ENCODE measurements at regions not wholly inside any gene's neighbourhood (a gene's known extent, or its start where the extent isn't known, plus 50 kb on each side); places are given as distances from the start of the nearest gene placed in this dataset.
A peak's percentile ranks its signal among the peaks of the same experiment; 100 is the strongest.
"Not testable (repeated sequence)": the region's sequence is repeated elsewhere in the genome, so short reads cannot be mapped to it uniquely, and the experiment has no call there.

DNA sequence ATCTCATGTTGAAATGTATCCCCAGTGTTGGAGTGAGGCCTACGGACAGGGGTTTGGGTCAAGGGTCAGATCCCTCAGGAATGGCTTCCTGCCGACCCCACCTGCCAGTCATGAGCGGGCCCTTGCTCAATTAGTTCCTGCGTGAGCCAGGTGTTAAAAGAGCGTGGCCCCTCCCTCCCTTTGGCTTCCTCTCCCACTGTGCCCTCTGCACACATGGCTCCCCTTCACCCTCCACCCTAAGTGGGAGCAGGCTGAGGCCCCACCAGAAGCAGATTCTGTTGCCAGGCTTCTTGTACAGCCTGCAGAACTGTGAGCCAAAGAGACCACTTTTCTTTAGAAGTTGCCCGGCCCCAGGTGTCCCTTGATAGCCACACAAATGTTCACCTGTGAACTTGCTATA, 193.3 kb downstream of the NPIPB11 start:
- in situ Hi-C loops (cut with HindIII; ENCODE audit: low sequenced_read_pairs); H3K4me3 ChIP-seq (ENCODE audit: low read depth, low read length); DNase-seq (ENCODE audit: low read depth, low spot score): not testable (repeated sequence)

- in situ Hi-C loops (cut with HindIII; ENCODE audit: low sequenced_read_pairs); H3K4me3 ChIP-seq (ENCODE audit: low read depth, low read length); DNase-seq (ENCODE audit: low read depth, low spot score): not testable (repeated sequence)
These were observed 194.2 kb downstream of the NPIPB11 start for GRCh38 chr16:29212084-29213027.

DNA sequence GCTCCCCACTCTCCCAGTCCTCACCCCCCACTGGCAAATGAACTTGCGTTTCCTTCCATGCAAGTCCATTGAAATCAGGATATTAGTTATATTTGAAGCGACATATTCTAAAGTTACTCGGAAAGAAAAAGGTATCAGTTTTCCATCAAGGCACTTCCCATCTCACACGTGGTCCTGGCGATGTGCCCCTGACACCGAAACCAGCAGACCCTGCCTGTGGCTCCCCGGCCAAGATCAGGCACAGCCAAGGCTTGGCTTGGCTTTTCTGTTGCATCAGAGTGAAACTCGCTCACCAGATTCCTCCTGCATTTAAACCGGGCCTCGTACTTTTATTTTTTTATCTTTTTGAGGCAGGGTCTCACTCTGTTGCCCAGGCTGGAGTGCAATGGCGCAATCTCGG, 195.1 kb downstream of the NPIPB11 start:
- H3K4me3 ChIP-seq (ENCODE audit: low read depth, low read length); DNase-seq (ENCODE audit: low read depth, low spot score); in situ Hi-C loops (cut with HindIII; ENCODE audit: low sequenced_read_pairs): not testable (repeated sequence)

DNA sequence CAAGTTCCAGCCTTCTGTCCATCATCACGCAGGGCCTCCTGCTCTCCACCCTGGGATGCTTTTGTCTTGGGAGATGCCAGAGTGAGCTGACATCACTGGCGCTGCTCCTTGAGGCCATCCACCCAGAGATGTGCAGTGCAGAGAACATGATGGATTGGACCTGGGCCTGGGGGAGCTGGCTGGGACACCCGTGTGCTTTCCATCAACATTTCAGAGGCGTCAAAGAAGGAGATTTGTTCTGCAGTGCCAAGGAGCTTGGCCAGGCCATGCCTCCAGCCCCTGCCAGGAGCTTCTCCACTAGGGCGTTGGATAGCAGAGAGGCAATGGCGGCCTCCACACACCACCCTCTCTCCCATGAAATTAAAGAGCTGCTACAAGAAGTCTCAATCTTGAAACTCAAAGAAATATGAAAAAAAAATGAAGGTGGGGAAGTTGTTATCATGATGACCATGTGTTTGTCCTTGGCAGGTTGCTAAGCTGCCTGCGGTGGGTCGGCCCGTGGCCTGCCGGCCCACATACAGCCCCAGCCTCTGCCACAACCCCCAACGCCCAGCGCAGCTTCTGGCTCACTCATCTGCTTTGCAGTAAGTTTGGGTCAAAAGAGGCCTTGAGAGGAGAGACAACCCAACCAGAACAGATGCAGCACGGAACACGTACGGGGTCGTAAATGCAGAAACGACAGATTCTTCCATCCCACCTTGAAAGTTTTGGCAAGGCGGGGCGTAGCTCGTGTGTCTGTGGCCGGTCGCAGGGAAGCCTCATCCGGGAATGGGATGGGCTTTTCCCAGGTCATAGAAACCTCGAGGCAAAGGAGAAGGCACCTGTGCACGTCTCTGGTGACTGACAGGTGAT, 196.0 kb downstream of the NPIPB11 start:
- in situ Hi-C loops (cut with HindIII; ENCODE audit: low sequenced_read_pairs); DNase-seq (ENCODE audit: low read depth, low spot score); H3K4me3 ChIP-seq (ENCODE audit: low read depth, low read length): not testable (repeated sequence)

DNA sequence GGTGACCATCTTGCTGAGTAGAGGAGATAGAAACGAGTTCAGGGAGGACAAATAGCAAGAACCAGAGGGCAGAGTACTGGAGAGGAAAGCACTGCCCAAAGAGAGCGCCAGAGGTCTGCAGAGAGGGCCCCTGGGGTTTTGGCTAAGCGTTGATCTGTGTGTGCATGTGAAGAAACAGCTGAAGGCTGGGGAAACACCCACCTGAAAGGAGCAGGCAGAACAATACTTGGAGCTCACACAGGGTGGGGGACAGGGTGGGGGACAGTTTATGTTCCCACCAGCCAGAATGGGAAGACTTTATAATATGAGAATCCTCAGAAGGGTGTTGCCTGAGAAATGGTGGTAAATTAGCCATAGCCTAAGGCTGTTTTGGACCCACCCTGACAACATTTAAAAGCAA, 200.4 kb downstream of the NPIPB11 start:
- H3K4me3 ChIP-seq (ENCODE audit: low read depth, low read length); DNase-seq (ENCODE audit: low read depth, low spot score); in situ Hi-C loops (cut with HindIII; ENCODE audit: low sequenced_read_pairs): not testable (repeated sequence)

- in situ Hi-C loops (cut with HindIII; ENCODE audit: low sequenced_read_pairs); H3K4me3 ChIP-seq (ENCODE audit: low read depth, low read length); DNase-seq (ENCODE audit: low read depth, low spot score): not testable (repeated sequence)
These were observed 201.4 kb downstream of the NPIPB11 start for GRCh38 chr16:29205151-29205550.

DNA sequence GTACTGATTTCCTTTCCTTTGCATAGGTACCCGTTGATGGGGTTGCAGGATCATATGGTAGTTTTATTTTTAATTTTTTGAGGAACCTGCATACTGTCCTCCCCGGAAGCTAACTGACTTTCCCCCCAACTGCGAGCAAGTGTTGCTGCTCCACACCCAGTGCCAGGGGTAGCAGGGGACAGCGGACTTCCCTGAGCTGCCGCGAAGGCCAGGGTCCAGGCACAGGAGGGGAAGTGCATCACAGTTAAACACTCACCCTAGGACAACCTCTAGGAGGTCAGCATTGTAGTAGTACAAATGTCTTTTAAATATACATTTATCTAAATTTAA, 201.7 kb downstream of the NPIPB11 start:
- in situ Hi-C loops (cut with HindIII; ENCODE audit: low sequenced_read_pairs), result no loop called here
- no peak overlapping the region for H3K4me3 ChIP-seq (ENCODE audit: low read depth, low read length)
- DNase-seq (ENCODE audit: low read depth, low spot score), result no peak
- no peak for TF ChIP-seq CTCF (IDR thresholded peaks at IDR 0.05; ENCODE audit: low read depth, low read length)

DNA sequence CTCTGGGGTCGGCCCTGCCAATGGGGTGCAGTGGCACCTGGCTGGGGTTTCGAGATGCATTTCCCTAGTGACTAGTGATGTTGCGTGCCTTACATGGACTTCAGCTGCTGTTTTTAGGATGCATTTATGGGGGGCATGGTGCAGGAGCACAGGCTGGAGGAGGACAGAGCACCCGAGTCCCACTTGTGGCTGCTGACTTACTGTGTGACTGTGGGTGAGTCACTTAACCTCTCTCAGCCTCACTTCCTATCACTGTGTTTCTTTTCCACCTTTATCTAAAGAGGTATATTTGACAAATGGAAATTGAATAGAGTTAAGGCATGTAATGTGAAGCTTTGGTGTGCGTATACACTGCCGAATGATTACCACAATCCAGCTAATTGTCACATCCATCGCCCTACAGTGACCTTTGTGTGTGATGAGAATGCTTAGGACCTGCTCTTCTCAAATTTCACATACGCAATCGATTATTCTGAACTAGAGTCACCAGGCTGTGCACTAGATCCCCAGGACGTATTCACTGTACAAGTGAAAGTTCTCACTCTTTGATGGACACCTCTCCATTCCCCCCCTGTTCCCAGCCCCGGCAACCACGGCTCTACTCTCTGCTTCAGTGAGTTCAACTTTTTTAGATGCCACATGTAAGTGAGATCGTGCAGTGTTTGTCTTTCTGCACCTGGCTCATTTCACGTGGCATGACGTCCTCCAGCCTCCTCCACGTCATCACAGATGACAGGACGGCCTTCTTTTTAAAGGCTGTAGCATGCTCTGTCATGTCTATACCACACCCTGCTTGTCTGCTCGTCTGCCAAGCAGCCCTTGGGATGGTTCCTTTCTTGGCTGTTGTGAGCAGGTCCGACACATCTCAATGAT, 202.3 kb downstream of the NPIPB11 start:
- in situ Hi-C loops (cut with HindIII; ENCODE audit: low sequenced_read_pairs); DNase-seq (ENCODE audit: low read depth, low spot score); H3K4me3 ChIP-seq (ENCODE audit: low read depth, low read length): not testable (repeated sequence)

DNA sequence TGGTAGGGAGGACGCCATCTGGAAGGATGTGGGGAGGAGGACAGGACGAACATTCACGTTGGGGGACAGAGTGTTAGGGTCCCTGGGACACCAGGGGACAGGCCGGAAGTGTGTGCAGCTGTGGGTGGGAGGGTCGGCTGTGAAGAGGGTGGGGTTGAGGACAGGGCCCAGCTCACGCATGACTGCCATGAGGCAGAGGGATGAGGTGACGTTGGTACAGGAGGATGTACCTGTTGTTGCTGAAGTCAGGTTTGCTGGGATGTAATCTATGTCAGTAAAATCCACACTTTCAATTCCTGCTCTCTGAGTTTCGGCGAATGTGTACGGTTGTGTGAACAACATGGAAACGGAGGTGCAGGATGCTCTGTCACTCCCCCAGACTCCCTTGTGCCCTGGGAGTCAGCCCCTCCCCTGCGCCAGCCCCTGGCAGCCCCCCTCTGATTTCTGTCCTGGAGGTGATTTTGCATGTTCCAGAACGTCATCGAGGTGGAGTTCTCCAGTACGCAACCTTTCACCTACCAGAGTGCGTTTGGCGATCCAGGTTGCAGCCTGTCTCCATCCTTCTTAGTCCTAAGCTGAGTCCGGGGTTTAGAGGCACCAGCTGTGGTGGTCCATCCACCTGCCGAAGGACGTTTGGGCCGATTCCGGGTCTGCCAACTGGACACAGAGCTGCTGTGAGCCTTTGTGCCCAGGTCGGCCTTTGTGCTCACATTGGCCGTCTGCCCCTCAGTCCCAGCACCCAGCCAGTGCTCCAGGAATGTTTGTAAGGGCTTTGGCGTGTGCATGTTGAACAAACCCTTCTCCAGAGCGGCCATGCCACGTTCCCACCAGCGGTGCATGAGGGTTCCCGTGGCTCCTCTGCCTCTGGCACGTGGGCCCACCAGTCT, 203.2 kb downstream of the NPIPB11 start:
- in situ Hi-C loops (cut with HindIII; ENCODE audit: low sequenced_read_pairs); H3K4me3 ChIP-seq (ENCODE audit: low read depth, low read length); DNase-seq (ENCODE audit: low read depth, low spot score): not testable (repeated sequence)

DNA sequence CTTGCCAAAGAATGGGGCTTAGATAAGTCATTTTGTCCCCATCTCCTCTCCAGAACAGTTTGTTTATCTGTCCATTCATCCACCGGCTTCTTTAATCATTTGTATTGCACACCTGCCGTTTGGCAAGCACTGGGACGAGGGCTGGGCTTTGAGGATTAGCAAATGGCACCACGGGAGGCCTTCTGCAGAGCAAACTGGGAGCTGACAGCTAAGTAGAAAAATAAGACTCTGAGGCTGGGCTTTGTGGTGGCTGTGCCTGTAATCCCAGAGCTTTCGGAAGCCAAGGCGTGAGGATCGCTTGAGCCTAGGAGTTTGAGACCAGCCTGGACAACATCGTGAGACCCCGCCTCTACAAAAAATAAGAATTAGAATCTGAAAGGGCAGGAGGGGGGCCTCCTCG, 203.9 kb downstream of the NPIPB11 start:
- H3K4me3 ChIP-seq (ENCODE audit: low read depth, low read length); in situ Hi-C loops (cut with HindIII; ENCODE audit: low sequenced_read_pairs): not testable (repeated sequence)
- peak; percentile 13 for DNase-seq (ENCODE audit: low read depth, low spot score)

DNA sequence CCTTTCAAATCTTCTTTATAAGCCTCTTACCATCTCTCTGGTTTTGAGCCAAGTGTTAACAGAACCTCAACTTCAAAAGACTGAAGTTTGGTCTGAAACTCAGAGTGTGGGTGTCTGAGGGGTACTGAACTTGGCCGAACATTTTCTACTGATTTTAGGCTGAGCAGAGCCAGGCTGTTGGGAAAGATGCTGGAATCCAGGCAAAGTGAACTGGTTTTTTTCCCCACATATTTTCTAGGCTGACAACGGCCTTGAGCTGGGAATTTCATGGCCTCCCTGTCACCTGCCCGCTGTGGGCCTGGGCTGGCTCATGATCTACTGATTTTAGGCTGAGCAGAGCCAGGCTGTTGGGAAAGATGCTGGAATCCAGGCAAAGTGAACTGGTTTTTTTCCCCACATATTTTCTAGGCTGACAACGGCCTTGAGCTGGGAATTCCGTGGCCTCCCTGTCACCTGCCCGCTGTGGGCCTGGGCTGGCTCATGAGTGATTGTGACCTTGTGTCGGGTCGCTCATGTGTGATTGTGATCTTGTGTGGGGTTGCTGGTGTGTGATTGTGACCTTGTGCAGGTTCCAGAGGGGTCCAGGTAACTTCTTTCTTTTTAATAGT, 204.4 kb downstream of the NPIPB11 start:
- in situ Hi-C loops (cut with HindIII; ENCODE audit: low sequenced_read_pairs); DNase-seq (ENCODE audit: low read depth, low spot score); H3K4me3 ChIP-seq (ENCODE audit: low read depth, low read length): not testable (repeated sequence)

DNA sequence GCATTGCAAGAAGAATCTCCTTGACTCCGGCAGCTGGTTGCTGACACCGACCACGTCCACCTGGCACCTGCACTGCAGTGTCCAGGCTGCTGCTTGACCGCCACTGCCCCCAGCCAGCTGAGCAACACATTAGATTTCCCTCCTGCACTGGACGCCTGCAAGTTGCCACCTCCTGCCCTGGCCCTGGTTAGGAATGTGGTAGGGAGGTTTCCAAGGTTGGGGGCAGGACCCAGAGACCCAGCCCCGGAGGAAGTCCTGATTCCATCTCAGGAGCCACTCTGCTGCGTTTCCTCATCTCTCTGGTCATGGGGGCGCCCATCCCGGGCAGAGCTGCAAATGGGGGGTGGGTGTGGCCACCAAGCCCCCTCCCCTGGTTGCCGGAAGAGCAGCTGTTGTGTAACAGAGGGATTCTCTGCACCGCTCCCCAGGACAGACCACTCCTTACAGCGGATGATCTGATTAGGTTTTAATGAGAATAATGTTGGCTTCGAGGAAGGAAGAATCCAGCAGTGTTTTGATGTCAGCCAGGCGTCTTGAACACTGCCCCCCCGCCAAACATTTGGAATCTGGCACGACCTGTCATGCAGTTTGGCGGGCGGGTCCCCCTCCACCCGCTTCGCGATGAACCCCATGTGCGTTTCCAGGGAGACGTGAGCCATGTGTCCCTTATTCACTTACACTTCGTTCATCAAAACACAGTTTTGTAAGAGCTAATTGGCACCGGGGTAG, 205.1 kb downstream of the NPIPB11 start:
- DNase-seq (ENCODE audit: low read depth, low spot score); H3K4me3 ChIP-seq (ENCODE audit: low read depth, low read length); in situ Hi-C loops (cut with HindIII; ENCODE audit: low sequenced_read_pairs): not testable (repeated sequence)

DNA sequence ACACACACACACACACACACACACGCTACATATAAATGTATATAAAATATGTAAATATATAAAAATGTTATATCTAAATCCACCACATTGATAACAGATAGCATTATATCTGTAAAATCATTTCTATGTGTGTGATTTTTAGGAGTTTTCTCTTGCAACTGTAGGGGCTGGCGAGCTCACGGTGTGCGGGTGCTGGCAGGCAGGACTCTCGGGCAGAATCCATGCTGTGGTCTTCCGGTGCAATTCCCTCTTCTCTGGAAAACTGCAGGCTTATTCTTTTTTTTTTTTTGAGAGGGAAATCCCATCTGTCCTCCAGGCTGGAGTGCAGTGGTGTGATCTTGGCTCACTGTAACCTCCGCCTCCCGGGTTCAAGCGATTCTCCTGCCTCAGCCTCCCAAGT, 205.8 kb downstream of the NPIPB11 start:
- DNase-seq (ENCODE audit: low read depth, low spot score); in situ Hi-C loops (cut with HindIII; ENCODE audit: low sequenced_read_pairs); H3K4me3 ChIP-seq (ENCODE audit: low read depth, low read length): not testable (repeated sequence)

- in situ Hi-C loops (cut with HindIII; ENCODE audit: low sequenced_read_pairs); H3K4me3 ChIP-seq (ENCODE audit: low read depth, low read length): not testable (repeated sequence)
- DNase-seq (ENCODE audit: low read depth, low spot score), result peak; percentile 70
These were observed 206.3 kb downstream of the NPIPB11 start for GRCh38 chr16:29200135-29200601.
